Hematopoietic multipotent progenitor cell treated with erythropoietin and hydrocortisone succinate and interleukin-3 and kit ligand, for 17 days (in vitro differentiated cells): ENCODE measurements at regions not wholly inside any gene's neighbourhood (a gene's known extent, or its start where the extent isn't known, plus 50 kb on each side); places are given as distances from the start of the nearest gene placed in this dataset.
A peak's percentile ranks its signal among the peaks of the same experiment; 100 is the strongest.

Experiments
- DNase-seq: peaks from one replicate; pipeline ENCODE4 v3.0.0-alpha.2; 2015; ENCODE audit warnings: low spot score

- no peak for DNase-seq
These were observed 115.2 kb downstream of the MRPL14 start for GRCh38 chr6:44012078-44012493.

GRCh38 chr6:44011350-44011920 is 115.8 kb downstream of the MRPL14 start:
- no peak for DNase-seq

GRCh38 chr6:44010411-44011349 is 116.6 kb downstream of the MRPL14 start:
- DNase-seq, result no peak

- no peak for DNase-seq
These were observed 117.6 kb downstream of the MRPL14 start for GRCh38 chr6:44009425-44010321.

GRCh38 chr6:44008821-44009370 is 118.4 kb downstream of the MRPL14 start:
- DNase-seq, result no peak

- no peak for DNase-seq
These were observed 119.2 kb downstream of the MRPL14 start for GRCh38 chr6:44007818-44008621.

- DNase-seq, result no peak
These were observed 120.4 kb downstream of the MRPL14 start for GRCh38 chr6:44006872-44007303.

GRCh38 chr6:44006123-44006871 is 121.0 kb downstream of the MRPL14 start:
- DNase-seq, result no peak

GRCh38 chr6:44005507-44005903 is 121.7 kb downstream of the MRPL14 start:
- DNase-seq, result no peak

GRCh38 chr6:44004625-44005506 is 122.4 kb downstream of the MRPL14 start:
- DNase-seq, result no peak

- no peak for DNase-seq
These were observed 123.1 kb downstream of the MRPL14 start for GRCh38 chr6:44004136-44004535.

- DNase-seq, result no peak
These were observed 123.7 kb downstream of the MRPL14 start for GRCh38 chr6:44003345-44004061.

GRCh38 chr6:44002593-44003344 is 124.5 kb downstream of the MRPL14 start:
- DNase-seq, result peak; percentile 62

GRCh38 chr6:44002067-44002592 is 125.1 kb downstream of the MRPL14 start:
- no peak for DNase-seq

GRCh38 chr6:44001318-44002066 is 125.8 kb downstream of the MRPL14 start:
- peak; percentile 83 for DNase-seq

GRCh38 chr6:44000164-44000842 is 126.9 kb downstream of the MRPL14 start:
- peak; percentile 68 for DNase-seq
